Psoas muscle (tissue), 7 donors: ENCODE measurements at regions not wholly inside any gene's neighbourhood (a gene's known extent, or its start where the extent isn't known, plus 50 kb on each side); places are given as distances from the start of the nearest gene placed in this dataset.

ENCODE experiments used
- ATAC-seq, 4 donors: fragments of 200-7000 bp; cut with Tn5 transposase; one replicate each; pipeline ENCODE4 v1.9.1; 2020; ENCODE audit warnings: moderate library complexity in 3 of 4, mild to moderate bottlenecking in 2 of 4
- DNase-seq, 2 donors: peaks; one replicate each; pipeline ENCODE4 v3.0.0-alpha.2; 2020
- H3K27ac ChIP-seq: fragments of 200-600 bp; one replicate; pipeline ENCODE4 v1.8.0; 2022
- H3K27me3 ChIP-seq, 3 donors: fragments of 200-600 bp in 1 of 3; one replicate each; pipeline versions ENCODE4 v1.6.1 to v1.8.0; 2013 to 2022; ENCODE audit warnings: low read length in 2 of 3, mild to moderate bottlenecking in 2 of 3, moderate library complexity in 1 of 3; ENCODE audit not compliant: insufficient read depth in 3 of 3
- H3K36me3 ChIP-seq, 2 donors: fragments of 200-600 bp in 1 of 2; one replicate each; pipeline versions ENCODE4 v1.6.1 to v1.8.0; 2013 to 2022; ENCODE audit warnings: low read depth in 1 of 2, mild to moderate bottlenecking in 1 of 2, moderate library complexity in 1 of 2; ENCODE audit not compliant: insufficient read depth in 1 of 2
- H3K4me1 ChIP-seq: fragments of 200-600 bp; one replicate; pipeline ENCODE4 v1.8.0; 2022
- H3K4me3 ChIP-seq: fragments of 200-600 bp; one replicate; pipeline ENCODE4 v1.8.0; 2022; ENCODE audit warnings: mild to moderate bottlenecking
- H3K9me3 ChIP-seq: fragments of 200-600 bp; one replicate; pipeline ENCODE4 v1.8.0; 2022
- CTCF ChIP-seq: fragments of 200-600 bp; IDR thresholded peaks from one replicate; pipeline ENCODE4 v1.8.0; 2022; ENCODE audit warnings: antibody characterized with exemption
- whole genome bisulfite sequencing, 3 donors: extraction: QIAGEN DNeasy Blood & Tissue Kit; methylation state at CpG; one replicate each; pipeline versions ENCODE4 v1.1.6 to v1.1.7; 2013; 5-methylcytosine and 5-hydroxymethylcytosine counted together
- intact Hi-C, 2 donors: fragments of 100-400 bp; cut with DNase I; formaldehyde crosslinking; loops; one replicate each; pipeline versions ENCODE4 v1.11.0 to v1.14.2; 2022
- donor health status: healthy with polysubstance abuse.
- donor health status: DM: no; HTN: no; CAD: no; lungs with moderate emphysema.
- donor health status: Bipolar disorder and iron deficiency.
- donor health status: healthy.
- donor health status: DM: yes; HTN: yes; CAD: no.
- donor health status: DM: no; HTN: no; CAD: no.
- donor health status: DM: yes; HTN: yes; CAD: no.

GRCh38 chr16:9441012-9441411 is 349.6 kb downstream of the HAPSTR1 start:
- intact Hi-C loops, result no loop called here

DNA sequence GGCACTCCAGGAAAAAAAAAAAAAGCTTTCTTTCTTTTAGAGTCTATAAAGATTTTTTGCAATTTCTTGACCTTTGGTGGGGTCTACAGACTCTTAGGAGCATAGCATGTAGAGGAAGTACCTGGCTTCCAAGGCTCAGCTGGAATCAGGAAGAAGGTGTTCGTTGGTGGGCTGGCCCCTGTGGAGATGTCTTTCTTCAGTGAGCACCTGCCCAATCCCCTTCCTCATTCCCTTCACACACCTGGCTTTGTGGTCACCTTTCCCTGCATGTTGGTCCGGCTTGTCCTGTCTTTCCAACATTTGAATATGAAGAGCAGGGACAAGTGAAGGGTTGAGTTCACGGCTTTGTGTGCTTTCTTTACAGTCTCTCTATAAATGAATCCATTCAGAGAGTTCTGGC is 352.4 kb downstream of the HAPSTR1 start:
- Histone ChIP-seq H3K9me3 (no peaks in the 10 kb centered on the region), H3K4me3 (no peak overlapping the region), H3K27me3 (no peaks in the 10 kb centered on the region), H3K4me1 (no peaks in the 10 kb centered on the region), H3K36me3 (no peaks in the 10 kb centered on the region), H3K27ac (no peak overlapping the region)
- no peak for ATAC-seq
- DNase-seq, result no peak
- WGBS, 3 donors, result 41 to 79% (median 50%) methylated on average over 3 of the region's 3 CpGs
- no peak for TF ChIP-seq CTCF
- intact Hi-C loops, result no loop called here

More at GRCh38 chr16:9441012-9441411, 349.6 kb downstream of the HAPSTR1 start:
- 18 to 30% (median 24%) methylated on average over 4 of the region's 4 CpGs for WGBS, 3 donors
- TF ChIP-seq CTCF, result no peak
- ATAC-seq (no peak), DNase-seq (no peak)
- no peaks in the 10 kb centered on the region for H3K36me3 ChIP-seq
- H3K27me3 ChIP-seq, result no peaks in the 10 kb centered on the region
- H3K9me3 ChIP-seq, result no peaks in the 10 kb centered on the region
- H3K27ac ChIP-seq, result no peak overlapping the region
- H3K4me3 ChIP-seq, result no peak overlapping the region
- no peaks in the 10 kb centered on the region for H3K4me1 ChIP-seq

DNA sequence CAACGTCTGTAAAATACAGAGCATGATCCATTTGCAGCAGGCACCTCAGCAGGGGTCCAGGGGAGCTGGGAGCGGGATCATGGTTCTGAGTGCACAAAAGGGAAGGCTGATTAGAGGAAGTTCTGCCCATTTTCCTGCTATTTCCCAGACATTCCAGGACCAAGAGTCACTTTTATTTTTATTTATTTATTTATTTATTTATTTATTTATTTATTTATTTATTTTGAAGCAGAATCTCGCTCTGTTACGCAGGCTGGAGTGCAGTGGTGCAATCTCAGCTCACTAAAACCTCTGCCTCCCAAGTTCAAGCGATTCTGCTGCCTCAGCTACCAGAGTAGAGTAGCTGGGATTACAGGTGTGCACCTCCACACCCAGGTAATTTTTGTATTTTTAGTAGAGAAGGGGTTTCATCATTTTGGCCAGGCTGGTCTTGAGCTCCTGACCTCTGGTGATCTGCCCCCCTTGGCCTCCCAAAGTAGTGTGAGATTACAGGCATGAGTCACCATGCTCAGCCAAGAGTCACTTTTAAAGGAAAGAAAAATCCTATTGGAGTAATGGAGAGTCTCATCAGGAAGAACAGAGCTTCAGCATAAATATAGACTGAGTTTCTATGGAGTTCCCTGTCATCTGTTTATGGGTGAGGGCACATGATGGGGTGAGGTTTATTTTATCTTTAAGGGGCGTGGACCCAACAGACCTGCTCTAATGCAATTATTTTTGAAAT is 355.2 kb downstream of the HAPSTR1 start:
- Histone ChIP-seq H3K27ac (no peak overlapping the region), H3K4me3 (no peak overlapping the region), H3K4me1 (no peaks in the 10 kb centered on the region), H3K27me3 (no peaks in the 10 kb centered on the region), H3K36me3 (no peaks in the 10 kb centered on the region), H3K9me3 (no peaks in the 10 kb centered on the region)
- no peak for TF ChIP-seq CTCF
- 77 to 80% (median 80%) methylated on average over 6 of the region's 6 CpGs for WGBS, 3 donors
- ATAC-seq (no peak), DNase-seq (no peak)
- intact Hi-C loops, result no loop called here

- Histone ChIP-seq H3K4me1 (no peaks in the 10 kb centered on the region), H3K9me3 (no peaks in the 10 kb centered on the region), H3K27me3 (no peaks in the 10 kb centered on the region), H3K27ac (no peak overlapping the region), H3K4me3 (no peak overlapping the region), H3K36me3 (no peaks in the 10 kb centered on the region)
- 17 to 27% (median 22%) methylated on average over 2 of the region's 2 CpGs for WGBS, 3 donors
- TF ChIP-seq CTCF, result no peak
- no peak for ATAC-seq
- intact Hi-C loops, result no loop called here
- peak in 1 of 2 donors; percentile 19 for DNase-seq
These were observed 355.7 kb downstream of the HAPSTR1 start for GRCh38 chr16:9447195-9447551.

DNA sequence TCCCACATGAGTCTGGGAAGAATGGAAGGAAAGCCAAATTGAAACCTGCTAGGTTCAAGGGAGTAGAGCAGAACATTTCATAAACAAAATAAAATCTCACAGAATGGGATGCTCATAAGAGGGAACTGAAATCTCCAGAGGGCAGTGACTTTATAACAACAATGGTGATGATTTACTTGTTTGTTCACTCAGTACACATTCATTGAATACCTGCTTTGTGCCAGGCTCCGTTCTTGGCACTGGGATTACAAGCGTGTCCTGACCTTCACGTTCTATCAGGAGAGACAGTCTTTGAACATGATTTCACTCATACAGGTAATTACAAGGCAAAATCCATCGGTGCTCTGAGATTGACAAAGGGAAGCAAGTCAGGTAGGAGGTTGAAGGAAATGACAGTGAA is 356.3 kb downstream of the HAPSTR1 start:
- intact Hi-C loops, result no loop called here
- Histone ChIP-seq H3K27ac (no peak overlapping the region), H3K27me3 (no peaks in the 10 kb centered on the region), H3K4me3 (no peak overlapping the region), H3K9me3 (no peaks in the 10 kb centered on the region), H3K4me1 (no peaks in the 10 kb centered on the region), H3K36me3 (no peaks in the 10 kb centered on the region)
- DNase-seq (no peak), ATAC-seq (no peak)
- no peak for TF ChIP-seq CTCF
- 53 to 69% (median 62%) methylated on average over 4 of the region's 4 CpGs for WGBS, 3 donors
